NOMO-1 (cell line): ENCODE measurements at regions not wholly inside any gene's neighbourhood (a gene's known extent, or its start where the extent isn't known, plus 50 kb on each side); places are given as distances from the start of the nearest gene placed in this dataset.

Experiments used
- DNase-seq, 2 experiments: peaks; one replicate each; lab custom pipeline; 2025; ENCODE audit not compliant: unreplicated experiment in 2 of 2; lab: John Stamatoyannopoulos, UW

DNA sequence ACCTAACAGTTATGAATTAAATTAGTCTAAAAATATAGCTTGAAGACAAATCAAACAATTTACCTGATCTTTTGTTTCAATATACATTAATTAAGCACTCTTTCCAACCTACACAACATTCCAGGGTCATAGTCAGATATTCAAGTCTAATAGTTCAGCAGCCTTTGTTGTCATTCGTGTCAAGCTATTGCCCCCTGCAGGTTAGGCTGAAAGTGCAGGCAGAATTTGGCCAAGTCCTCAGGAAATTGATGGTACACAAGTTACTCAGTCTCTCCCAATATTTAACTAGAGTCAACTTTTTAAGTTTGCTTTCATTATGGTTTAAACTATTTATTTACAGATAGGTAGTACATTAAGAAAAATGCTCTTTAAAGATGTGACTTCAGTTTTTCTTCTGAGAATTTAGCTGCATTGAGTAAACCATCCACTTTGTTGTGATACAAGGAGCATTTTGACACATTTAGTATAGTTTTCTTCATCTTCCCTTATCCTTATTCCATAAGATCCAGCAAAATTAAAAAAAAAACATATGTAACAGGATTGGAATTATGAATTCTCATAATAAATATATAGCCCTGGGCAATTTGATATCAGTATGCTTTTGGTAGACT lies 130.3 kb upstream of the DPYD start:
- peak; percentile 56 to 69 for DNase-seq

- DNase-seq, result no peak
Observed at GRCh38 chr1:98049370-98050135, 128.7 kb upstream of the DPYD start.

- no peak for DNase-seq
Observed at GRCh38 chr1:98048751-98049325, 128.0 kb upstream of the DPYD start.

DNA sequence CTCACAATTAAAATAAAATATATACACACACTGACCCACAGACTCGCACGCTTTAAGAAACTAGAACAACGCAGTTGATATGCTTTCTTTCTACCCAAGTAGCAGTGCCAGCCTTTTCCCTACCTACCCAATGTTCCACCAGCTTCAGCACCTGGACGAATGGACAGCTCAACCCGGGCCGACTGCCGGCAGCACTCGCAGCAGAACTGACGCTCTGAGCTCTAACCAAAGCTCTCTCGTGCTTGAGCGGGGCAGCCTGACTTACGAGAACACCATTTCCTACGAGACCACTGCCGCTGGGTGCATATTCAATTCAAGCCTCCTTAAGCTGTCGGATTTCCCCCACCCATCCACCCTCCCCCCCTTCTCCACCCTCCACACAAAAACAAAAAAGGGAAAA lies 127.4 kb upstream of the DPYD start:
- peak; percentile 54 to 55 for DNase-seq

- DNase-seq, result no peak
Observed at GRCh38 chr1:98047171-98047570, 126.3 kb upstream of the DPYD start.

GRCh38 chr1:98045767-98046641 lies 125.2 kb upstream of the DPYD start:
- no peak for DNase-seq

DNA sequence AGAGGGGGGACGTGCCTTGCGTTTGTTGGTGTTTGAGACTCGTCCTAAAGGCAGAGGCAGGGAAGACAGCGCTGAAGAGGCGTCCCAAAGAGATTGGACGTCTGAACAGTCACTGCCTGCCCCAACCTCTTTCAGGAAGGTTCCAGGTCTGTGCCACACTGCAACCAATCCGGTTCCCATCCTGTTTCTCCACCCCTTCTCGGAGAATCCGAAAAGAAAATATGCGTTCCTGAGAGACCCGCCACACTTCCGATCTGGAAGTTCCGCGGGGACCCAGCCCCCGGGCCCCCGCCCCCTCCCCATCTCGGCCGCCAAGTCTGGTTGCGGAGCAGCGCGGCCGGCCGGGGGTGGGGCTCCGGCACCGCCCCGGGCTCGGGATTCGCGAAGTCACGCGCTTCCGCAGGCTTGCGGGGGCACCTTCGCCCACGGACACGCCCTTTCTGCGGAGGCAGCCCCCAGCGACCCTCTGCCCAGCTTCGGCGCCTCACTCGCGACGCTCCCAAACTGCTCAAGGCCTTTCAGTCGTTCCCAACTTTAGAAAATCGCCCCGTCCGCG lies 124.5 kb upstream of the DPYD start:
- DNase-seq, result no peak

- DNase-seq, result no peak
Observed at GRCh38 chr1:98044766-98045165, 123.9 kb upstream of the DPYD start.

DNA sequence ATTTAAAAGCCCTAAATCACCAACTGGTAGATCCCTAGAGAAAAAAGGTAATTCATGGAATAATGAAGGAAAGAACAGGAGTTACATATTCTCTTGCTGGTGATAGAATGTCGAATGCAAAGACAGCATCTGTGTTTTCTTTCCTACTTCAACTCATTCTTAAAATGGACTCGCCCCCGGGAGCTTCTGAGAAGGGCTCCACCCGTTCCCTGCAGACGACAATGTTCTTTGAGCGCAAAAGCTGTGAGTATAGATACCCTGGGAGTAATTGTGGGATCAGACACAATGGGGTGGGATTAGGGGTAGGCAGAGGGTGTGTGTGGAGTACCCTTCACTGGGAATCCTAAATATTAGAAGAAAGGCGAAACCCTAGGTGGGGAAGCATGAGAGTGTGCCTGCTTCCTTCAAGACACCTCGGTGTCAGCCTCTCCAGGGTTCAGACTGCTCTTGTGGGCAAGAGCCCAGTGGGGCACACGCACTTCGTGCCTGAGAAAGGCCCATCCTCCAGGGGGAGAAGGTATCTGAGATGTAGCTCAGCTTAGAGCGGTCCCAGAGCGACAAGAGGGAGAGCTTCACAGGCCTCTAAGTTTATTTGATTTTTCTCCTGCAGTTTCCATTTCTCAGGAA lies 123.3 kb upstream of the DPYD start:
- DNase-seq, result no peak

DNA sequence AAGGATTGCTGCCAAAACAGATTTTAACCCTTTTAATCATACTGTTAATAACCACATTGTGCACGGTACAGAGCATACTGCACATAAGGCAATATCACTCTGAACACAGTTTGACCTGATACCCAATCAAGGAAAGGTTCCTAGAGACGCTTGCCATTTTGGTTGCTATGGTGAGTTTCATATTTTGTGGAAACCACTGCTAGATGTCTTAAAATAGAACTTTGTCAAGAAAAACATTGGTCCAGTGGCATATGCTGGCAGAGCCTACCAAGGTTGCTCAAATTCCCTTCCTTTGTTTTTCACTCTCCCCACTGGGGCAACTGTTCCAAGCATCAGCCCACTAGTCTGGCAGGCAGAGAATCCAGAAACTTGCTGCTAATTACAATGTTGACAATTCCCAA lies 114.8 kb upstream of the DPYD start:
- DNase-seq, result no peak

DNA sequence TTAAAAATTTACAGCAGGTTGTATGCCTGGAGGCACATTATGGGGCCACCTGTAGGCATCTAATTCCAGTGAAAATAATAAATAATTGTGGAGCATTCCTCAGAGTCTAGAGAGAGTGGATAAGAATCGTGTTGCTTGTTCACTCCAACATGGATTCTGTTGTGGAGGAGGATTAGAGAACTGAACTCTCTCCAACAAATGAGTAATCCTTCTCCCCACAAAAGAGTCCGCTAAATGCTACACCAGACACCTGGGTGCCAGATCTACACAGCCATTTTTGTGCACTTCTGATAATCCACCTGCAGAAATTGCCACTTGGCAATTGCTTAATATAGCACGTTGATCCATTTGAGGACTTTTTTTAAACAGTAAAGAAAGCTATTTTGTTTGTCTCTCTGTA lies 113.7 kb upstream of the DPYD start:
- DNase-seq, result no peak

GRCh38 chr1:98032958-98033357 lies 112.1 kb upstream of the DPYD start:
- DNase-seq, result no peak

DNA sequence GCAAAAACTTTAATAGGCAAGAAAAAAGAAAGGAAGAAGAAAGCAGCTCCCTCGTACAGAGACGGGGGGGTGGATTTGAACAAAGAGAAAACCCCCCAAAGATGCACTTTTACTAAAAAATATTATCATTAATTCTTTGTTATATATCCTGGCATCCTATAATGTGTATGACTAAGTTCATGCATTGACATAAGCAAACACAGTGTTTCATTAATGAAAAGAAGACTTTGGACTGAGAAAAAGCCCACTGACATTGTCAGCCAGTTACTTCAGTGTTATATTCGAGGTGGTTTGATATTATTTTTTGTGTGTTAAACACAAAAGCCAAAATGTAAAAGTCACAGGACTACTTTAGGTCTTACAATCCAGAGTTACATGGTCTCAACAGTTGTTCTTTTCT lies 110.1 kb upstream of the DPYD start:
- DNase-seq, result no peak

DNA sequence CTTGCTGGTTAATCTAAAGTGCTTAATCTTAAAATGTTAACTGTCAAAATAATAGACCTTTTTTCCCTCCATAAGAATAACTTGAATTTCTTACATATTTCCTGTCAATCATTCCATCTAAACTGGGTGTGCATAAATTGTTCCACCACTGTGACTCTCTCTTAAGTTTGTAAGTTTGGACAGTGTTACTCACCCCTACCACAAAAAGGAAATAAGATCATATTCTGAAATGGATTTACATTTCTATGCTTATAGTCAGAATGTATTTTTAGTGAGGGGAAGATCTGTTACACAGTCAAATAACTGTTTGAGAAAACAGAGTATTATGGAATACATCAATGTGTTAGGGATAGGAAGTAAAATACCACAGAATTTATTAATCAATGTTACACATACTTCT lies 109.6 kb upstream of the DPYD start:
- DNase-seq, result no peak

- DNase-seq, result no peak
Observed at GRCh38 chr1:98028800-98029199, 108.0 kb upstream of the DPYD start.

- DNase-seq, result no peak
Observed at GRCh38 chr1:98027103-98027705, 106.4 kb upstream of the DPYD start.

DNA sequence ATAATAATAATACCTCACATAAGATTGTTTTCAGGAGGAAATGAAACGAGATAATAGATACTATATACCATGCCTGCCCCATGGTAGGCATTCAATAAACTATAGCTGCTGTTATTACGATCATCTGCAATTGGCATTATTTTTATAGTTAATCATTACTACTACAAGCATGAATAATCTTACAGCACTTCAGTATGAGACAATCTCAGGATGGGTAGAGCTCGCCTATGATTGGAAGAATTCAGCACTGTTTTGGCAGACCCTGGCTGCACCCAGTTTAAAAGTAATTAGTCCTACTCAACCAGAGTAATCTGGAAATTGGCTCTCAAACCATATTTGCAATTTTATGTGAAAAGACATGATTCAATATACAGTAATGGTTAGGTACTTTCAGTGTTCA lies 105.0 kb upstream of the DPYD start:
- no peak for DNase-seq

GRCh38 chr1:98021126-98021525 lies 100.3 kb upstream of the DPYD start:
- DNase-seq, result no peak

GRCh38 chr1:98019747-98020146 lies 98.9 kb upstream of the DPYD start:
- no peak for DNase-seq

DNA sequence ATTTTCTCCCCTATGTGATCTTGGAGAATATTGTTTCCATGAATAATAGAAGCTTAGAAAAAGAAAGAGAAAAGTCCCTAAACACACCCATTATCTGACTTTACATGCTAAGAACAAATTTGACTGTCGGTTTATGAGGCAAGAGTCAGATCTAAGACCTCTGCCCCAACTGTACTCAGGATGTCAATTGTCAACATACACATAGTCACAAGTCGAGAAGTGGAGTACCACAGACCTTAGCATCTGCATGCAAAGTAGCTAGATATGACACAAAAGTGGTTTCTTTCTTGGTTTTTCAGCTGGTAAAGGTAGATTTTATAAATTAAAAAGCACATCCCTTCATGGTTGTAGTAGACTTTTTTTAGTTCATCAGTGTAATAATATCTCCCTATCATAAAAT lies 97.2 kb upstream of the DPYD start:
- no peak for DNase-seq
